ENCODE measurements at regions not wholly inside any gene's neighbourhood (a gene's known extent, or its start where the extent isn't known, plus 50 kb on each side); places are given as distances from the start of the nearest gene placed in this dataset.

- Histone ChIP-seq H3K4me3 (ENCODE audit: low read length) (no peak overlapping the region), H3K27ac (ENCODE audit: low read length) (no peak overlapping the region), H3K9me3 (ENCODE audit: control insufficient read depth, insufficient read depth, low read length) (no peaks in the 10 kb centered on the region), H3K27me3 (ENCODE audit: control insufficient read depth, insufficient read depth, low read length) (no peaks in the 10 kb centered on the region), H3K4me1 (ENCODE audit: control insufficient read depth, insufficient read depth, low read length) (no peaks in the 10 kb centered on the region), H3K36me3 (ENCODE audit: control insufficient read depth, insufficient read depth, low read length) (no peaks in the 10 kb centered on the region)
- WGBS (ENCODE audit: insufficient coverage, insufficient read length), result no CpG with 5 or more reads among the region's 1 CpG
- no peak for DNase-seq (ENCODE audit: low read depth, low spot score)
Observed at GRCh38 chr1:199322278-199322677, 683.4 kb downstream of the PTPRC start.

DNA sequence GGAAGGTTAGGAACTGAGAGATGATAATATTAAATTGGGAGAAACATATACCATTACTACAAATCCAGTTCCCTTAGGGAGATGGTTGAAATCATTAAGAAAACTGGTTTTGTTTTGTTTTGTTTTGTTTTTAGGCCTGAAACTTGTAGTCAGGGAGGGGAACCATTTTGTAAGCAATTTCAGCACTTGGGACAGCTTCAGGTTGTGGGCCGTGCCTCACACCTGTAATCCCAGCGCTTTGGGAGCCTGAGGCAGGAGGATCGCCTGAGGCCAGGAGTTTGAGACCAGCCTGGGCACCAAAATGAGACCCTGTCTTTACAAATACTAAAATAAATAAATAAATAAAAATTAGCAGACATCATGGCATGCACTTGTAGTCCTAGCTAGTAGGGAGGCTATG, 694.3 kb upstream of the NR5A2 start:
- H3K4me1 ChIP-seq (ENCODE audit: control insufficient read depth, insufficient read depth, low read length), result no peaks in the 10 kb centered on the region
- no peak for DNase-seq (ENCODE audit: low read depth, low spot score)
- no CpG with 5 or more reads among the region's 3 CpGs for WGBS (ENCODE audit: insufficient coverage, insufficient read length)

DNA sequence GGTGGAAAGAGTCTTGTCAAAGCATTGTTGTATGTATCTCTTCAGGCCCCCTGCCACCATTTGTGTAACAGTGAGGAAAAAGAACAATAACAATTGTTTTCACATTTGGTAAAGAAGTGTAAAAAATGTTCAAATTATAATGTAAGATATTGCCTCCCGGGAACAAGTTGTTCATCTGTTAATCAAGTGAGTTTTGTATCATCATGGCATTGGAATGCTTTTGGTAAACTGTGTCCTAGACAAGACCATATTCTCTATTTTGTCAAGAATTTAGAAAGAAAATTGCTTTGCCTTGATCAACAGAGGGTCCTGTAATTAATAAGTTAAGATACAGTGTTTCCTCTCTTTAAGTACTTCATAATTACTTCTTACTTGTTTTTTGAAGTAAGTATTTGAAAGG, 692.0 kb upstream of the NR5A2 start:
- Histone ChIP-seq H3K4me1 (ENCODE audit: control insufficient read depth, insufficient read depth, low read length) (no peaks in the 10 kb centered on the region), H3K4me3 (ENCODE audit: low read length) (no peak overlapping the region), H3K36me3 (ENCODE audit: control insufficient read depth, insufficient read depth, low read length) (no peaks in the 10 kb centered on the region), H3K27ac (ENCODE audit: low read length) (no peak overlapping the region), H3K9me3 (ENCODE audit: control insufficient read depth, insufficient read depth, low read length) (no peaks in the 10 kb centered on the region), H3K27me3 (ENCODE audit: control insufficient read depth, insufficient read depth, low read length) (no peaks in the 10 kb centered on the region)
- DNase-seq (ENCODE audit: low read depth, low spot score), result no peak
- no CpG with 5 or more reads among the region's 1 CpG for WGBS (ENCODE audit: insufficient coverage, insufficient read length)

More for the DNA sequence above, 694.3 kb upstream of the NR5A2 start:
- Histone ChIP-seq H3K4me3 (ENCODE audit: low read length) (no peak overlapping the region), H3K27me3 (ENCODE audit: control insufficient read depth, insufficient read depth, low read length) (no peaks in the 10 kb centered on the region), H3K27ac (ENCODE audit: low read length) (no peak overlapping the region), H3K36me3 (ENCODE audit: control insufficient read depth, insufficient read depth, low read length) (no peaks in the 10 kb centered on the region), H3K9me3 (ENCODE audit: control insufficient read depth, insufficient read depth, low read length) (no peaks in the 10 kb centered on the region)

- Histone ChIP-seq H3K27ac (ENCODE audit: low read length) (no peak overlapping the region), H3K9me3 (ENCODE audit: control insufficient read depth, insufficient read depth, low read length) (no peaks in the 10 kb centered on the region), H3K4me1 (ENCODE audit: control insufficient read depth, insufficient read depth, low read length) (no peaks in the 10 kb centered on the region), H3K36me3 (ENCODE audit: control insufficient read depth, insufficient read depth, low read length) (no peaks in the 10 kb centered on the region), H3K4me3 (ENCODE audit: low read length) (no peak overlapping the region), H3K27me3 (ENCODE audit: control insufficient read depth, insufficient read depth, low read length) (no peaks in the 10 kb centered on the region)
- DNase-seq (ENCODE audit: low read depth, low spot score), result no peak
- WGBS (ENCODE audit: insufficient coverage, insufficient read length), result no CpG with 5 or more reads among the region's 4 CpGs
Observed at GRCh38 chr1:199336745-199337640, 690.5 kb upstream of the NR5A2 start.

GRCh38 chr1:199338760-199339159, 688.8 kb upstream of the NR5A2 start:
- DNase-seq (ENCODE audit: low read depth, low spot score), result no peak
- Histone ChIP-seq H3K9me3 (ENCODE audit: control insufficient read depth, insufficient read depth, low read length) (no peaks in the 10 kb centered on the region), H3K36me3 (ENCODE audit: control insufficient read depth, insufficient read depth, low read length) (no peaks in the 10 kb centered on the region), H3K27ac (ENCODE audit: low read length) (no peak overlapping the region), H3K27me3 (ENCODE audit: control insufficient read depth, insufficient read depth, low read length) (no peaks in the 10 kb centered on the region), H3K4me1 (ENCODE audit: control insufficient read depth, insufficient read depth, low read length) (no peaks in the 10 kb centered on the region), H3K4me3 (ENCODE audit: low read length) (no peak overlapping the region)
- WGBS (ENCODE audit: insufficient coverage, insufficient read length), result no CpG with 5 or more reads among the region's 1 CpG

- no peaks in the 10 kb centered on the region for H3K4me1 ChIP-seq (ENCODE audit: control insufficient read depth, insufficient read depth, low read length)
- H3K36me3 ChIP-seq (ENCODE audit: control insufficient read depth, insufficient read depth, low read length), result no peaks in the 10 kb centered on the region
- no peaks in the 10 kb centered on the region for H3K9me3 ChIP-seq (ENCODE audit: control insufficient read depth, insufficient read depth, low read length)
- no peak overlapping the region for H3K27ac ChIP-seq (ENCODE audit: low read length)
- DNase-seq (ENCODE audit: low read depth, low spot score), result no peak
- H3K4me3 ChIP-seq (ENCODE audit: low read length), result no peak overlapping the region
- H3K27me3 ChIP-seq (ENCODE audit: control insufficient read depth, insufficient read depth, low read length), result no peaks in the 10 kb centered on the region
- no CpG with 5 or more reads among the region's 5 CpGs for WGBS (ENCODE audit: insufficient coverage, insufficient read length)
Observed at GRCh38 chr1:199352351-199352750, 675.2 kb upstream of the NR5A2 start.

DNA sequence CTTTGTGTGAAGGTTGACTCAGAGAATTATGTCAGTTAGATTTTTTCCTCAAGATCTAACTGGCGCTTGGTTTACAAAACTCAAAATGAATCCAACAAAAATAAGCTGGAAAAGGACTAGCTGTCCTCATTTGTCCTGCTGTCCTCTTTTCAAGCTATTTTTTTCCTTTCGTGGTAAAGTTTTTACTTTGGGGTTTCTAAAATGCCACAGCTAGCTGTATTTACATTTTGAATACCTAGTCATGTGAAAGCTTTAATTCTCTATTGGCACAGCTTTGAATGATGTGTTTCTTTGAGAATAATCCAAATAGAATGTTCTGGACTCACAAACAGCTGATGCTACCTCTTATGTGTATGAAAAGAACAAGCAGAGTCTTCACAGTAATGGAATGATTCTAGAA, 673.6 kb upstream of the NR5A2 start:
- H3K4me3 ChIP-seq (ENCODE audit: low read length), result no peak overlapping the region
- WGBS (ENCODE audit: insufficient coverage, insufficient read length), result no CpG with 5 or more reads among the region's 2 CpGs

DNA sequence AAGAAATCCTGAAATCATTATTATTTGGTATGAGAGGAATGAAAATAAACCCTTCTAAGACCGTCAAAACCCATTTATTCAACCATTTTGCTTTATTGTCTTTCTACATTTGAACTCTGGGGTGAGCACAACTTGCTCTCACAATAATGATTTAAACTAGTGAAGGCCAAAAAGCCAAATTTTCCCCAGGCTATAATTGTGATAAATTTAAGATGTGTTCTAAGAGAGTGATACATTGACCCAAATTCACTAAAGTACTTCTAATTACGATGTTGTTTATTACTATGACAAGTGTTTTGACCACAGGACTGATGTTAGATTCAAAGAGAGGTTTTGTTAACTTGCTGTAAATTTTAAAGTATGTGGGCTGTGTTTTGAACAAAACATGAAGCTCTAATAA, 670.9 kb upstream of the NR5A2 start:
- Histone ChIP-seq H3K36me3 (ENCODE audit: control insufficient read depth, insufficient read depth, low read length) (no peaks in the 10 kb centered on the region), H3K27me3 (ENCODE audit: control insufficient read depth, insufficient read depth, low read length) (no peaks in the 10 kb centered on the region), H3K4me3 (ENCODE audit: low read length) (no peak overlapping the region), H3K9me3 (ENCODE audit: control insufficient read depth, insufficient read depth, low read length) (no peaks in the 10 kb centered on the region), H3K4me1 (ENCODE audit: control insufficient read depth, insufficient read depth, low read length) (no peaks in the 10 kb centered on the region), H3K27ac (ENCODE audit: low read length) (no peak overlapping the region)
- no CpG with 5 or more reads among the region's 2 CpGs for WGBS (ENCODE audit: insufficient coverage, insufficient read length)
- DNase-seq (ENCODE audit: low read depth, low spot score), result no peak

More for the DNA sequence above, 673.6 kb upstream of the NR5A2 start:
- DNase-seq (ENCODE audit: low read depth, low spot score), result no peak
- Histone ChIP-seq H3K27ac (ENCODE audit: low read length) (no peak overlapping the region), H3K36me3 (ENCODE audit: control insufficient read depth, insufficient read depth, low read length) (no peaks in the 10 kb centered on the region), H3K9me3 (ENCODE audit: control insufficient read depth, insufficient read depth, low read length) (no peaks in the 10 kb centered on the region), H3K4me1 (ENCODE audit: control insufficient read depth, insufficient read depth, low read length) (no peaks in the 10 kb centered on the region), H3K27me3 (ENCODE audit: control insufficient read depth, insufficient read depth, low read length) (no peaks in the 10 kb centered on the region)

DNA sequence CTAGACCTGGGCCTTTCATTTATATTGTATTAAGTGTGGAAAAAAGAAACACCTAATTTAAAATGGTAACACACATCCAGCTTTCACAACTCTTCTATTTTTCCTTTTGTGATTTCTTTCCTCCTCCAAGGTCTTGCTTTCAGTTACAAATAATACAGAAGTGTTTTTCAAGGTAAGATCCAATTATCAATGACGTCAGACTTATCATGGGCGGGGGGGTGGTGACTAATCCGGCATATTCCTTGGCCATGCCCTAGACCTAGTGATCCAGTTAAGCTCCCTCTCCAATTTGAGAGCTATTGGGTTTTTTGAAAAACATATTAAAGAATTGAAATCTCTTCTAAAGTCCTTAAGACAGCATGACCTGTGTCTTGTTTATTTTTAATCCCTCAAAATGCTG, 669.9 kb upstream of the NR5A2 start:
- no CpG with 5 or more reads among the region's 3 CpGs for WGBS (ENCODE audit: insufficient coverage, insufficient read length)
- no peak overlapping the region for H3K4me3 ChIP-seq (ENCODE audit: low read length)
- H3K27ac ChIP-seq (ENCODE audit: low read length), result no peak overlapping the region
- H3K9me3 ChIP-seq (ENCODE audit: control insufficient read depth, insufficient read depth, low read length), result no peaks in the 10 kb centered on the region
- no peaks in the 10 kb centered on the region for H3K4me1 ChIP-seq (ENCODE audit: control insufficient read depth, insufficient read depth, low read length)
- no peak for DNase-seq (ENCODE audit: low read depth, low spot score)
- H3K27me3 ChIP-seq (ENCODE audit: control insufficient read depth, insufficient read depth, low read length), result no peaks in the 10 kb centered on the region
- H3K36me3 ChIP-seq (ENCODE audit: control insufficient read depth, insufficient read depth, low read length), result no peaks in the 10 kb centered on the region

DNA sequence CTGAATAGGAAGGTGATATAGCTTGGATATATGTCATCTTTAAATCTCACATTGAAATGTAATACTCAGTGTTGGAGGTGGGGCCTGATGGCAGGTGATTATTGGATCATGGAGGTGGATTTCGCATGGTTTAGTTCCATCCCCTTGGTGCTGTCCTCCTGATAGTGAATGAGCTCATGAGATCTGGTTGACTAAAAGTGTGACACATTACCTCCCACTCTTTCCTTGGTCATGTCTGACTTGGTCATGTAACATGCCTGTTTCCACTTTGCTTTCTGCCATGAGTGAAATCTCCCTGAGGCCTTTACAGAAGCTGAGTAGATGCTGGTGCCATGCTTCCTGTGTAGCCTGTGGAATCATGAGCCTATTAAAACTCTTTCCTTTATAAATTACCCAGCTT, 664.5 kb upstream of the NR5A2 start:
- Histone ChIP-seq H3K27me3 (ENCODE audit: control insufficient read depth, insufficient read depth, low read length) (no peaks in the 10 kb centered on the region), H3K4me3 (ENCODE audit: low read length) (no peak overlapping the region), H3K4me1 (ENCODE audit: control insufficient read depth, insufficient read depth, low read length) (no peaks in the 10 kb centered on the region), H3K36me3 (ENCODE audit: control insufficient read depth, insufficient read depth, low read length) (no peaks in the 10 kb centered on the region), H3K27ac (ENCODE audit: low read length) (no peak overlapping the region), H3K9me3 (ENCODE audit: control insufficient read depth, insufficient read depth, low read length) (no peaks in the 10 kb centered on the region)
- no peak for DNase-seq (ENCODE audit: low read depth, low spot score)
- WGBS (ENCODE audit: insufficient coverage, insufficient read length), result no CpG with 5 or more reads among the region's 1 CpG

- Histone ChIP-seq H3K4me3 (ENCODE audit: low read length) (no peak overlapping the region), H3K36me3 (ENCODE audit: control insufficient read depth, insufficient read depth, low read length) (no peaks in the 10 kb centered on the region), H3K9me3 (ENCODE audit: control insufficient read depth, insufficient read depth, low read length) (no peaks in the 10 kb centered on the region), H3K4me1 (ENCODE audit: control insufficient read depth, insufficient read depth, low read length) (no peaks in the 10 kb centered on the region), H3K27ac (ENCODE audit: low read length) (no peak overlapping the region), H3K27me3 (ENCODE audit: control insufficient read depth, insufficient read depth, low read length) (no peaks in the 10 kb centered on the region)
- no peak for DNase-seq (ENCODE audit: low read depth, low spot score)
- no CpG with 5 or more reads among the region's 2 CpGs for WGBS (ENCODE audit: insufficient coverage, insufficient read length)
Observed at GRCh38 chr1:199373139-199373538, 654.4 kb upstream of the NR5A2 start.
